Esophagus squamous epithelium (tissue), 5 donors: ENCODE measurements at regions not wholly inside any gene's neighbourhood (a gene's known extent, or its start where the extent isn't known, plus 50 kb on each side); places are given as distances from the start of the nearest gene placed in this dataset.

Source experiments
- DNase-seq: peaks from one replicate; lab custom pipeline; 2025; lab: John Stamatoyannopoulos, UW
- H3K27ac ChIP-seq, 4 donors: fragments of 200-600 bp; sonication (generic); one replicate each; pipeline ENCODE4 v1.5.1; 2016 to 2019; ENCODE audit warnings: mild to moderate bottlenecking in 1 of 4
- H3K27me3 ChIP-seq, 4 donors: fragments of 200-600 bp; sonication (generic); 1 replicate in 3 of 4; 2 replicates in 1 of 4; pipeline versions ENCODE4 v1.5.1 to v1.6.0; 2017 to 2021; ENCODE audit warnings: antibody characterized with exemption in 1 of 4
- H3K36me3 ChIP-seq, 3 donors: fragments of 200-600 bp; sonication (generic); one replicate each; pipeline ENCODE4 v1.5.1; 2016 to 2019
- H3K4me1 ChIP-seq, 3 donors: fragments of 200-600 bp; sonication (generic); one replicate each; pipeline ENCODE4 v1.5.1; 2017 to 2019
- H3K4me3 ChIP-seq, 4 donors: fragments of 200-600 bp; sonication (generic); 1 replicate in 3 of 4; 2 replicates in 1 of 4; pipeline ENCODE4 v1.5.1; 2016 to 2019; ENCODE audit warnings: mild to moderate bottlenecking in 2 of 4, moderate library complexity in 1 of 4
- H3K9me3 ChIP-seq, 3 donors: fragments of 200-600 bp; sonication (generic); one replicate each; pipeline ENCODE4 v1.5.1; 2016 to 2019
- POLR2A ChIP-seq, 4 donors: fragments of 450-650 bp; IDR thresholded peaks; one replicate each; pipeline ENCODE4 v1.6.1; 2017; ENCODE audit warnings: antibody characterized with exemption in 4 of 4, mild to moderate bottlenecking in 4 of 4, moderate library complexity in 3 of 4
- WGBS, 2 donors: methylation state at CpG; one replicate each; pipeline ENCODE4 v1.1.5; 2018; 5-methylcytosine and 5-hydroxymethylcytosine counted together
- intact Hi-C: fragments of 100-400 bp; cut with DNase I; formaldehyde crosslinking; loops from one replicate; pipeline ENCODE4 v1.15.0; 2022
- TF ChIP-seq, protein P1 (sequence below), 6 experiments: fragments of 450-650 bp in 4 of 6; fragments of 200-600 bp in 2 of 6; sonication (generic) in 2 of 6; IDR thresholded peaks; one replicate each; pipeline ENCODE4 v1.5.1; 2016 to 2019; ENCODE audit warnings: antibody characterized with exemption in 6 of 6, mild to moderate bottlenecking in 4 of 6, moderate library complexity in 4 of 6
- donor health status: DM: yes; HTN: yes; CAD: no.

DNA sequence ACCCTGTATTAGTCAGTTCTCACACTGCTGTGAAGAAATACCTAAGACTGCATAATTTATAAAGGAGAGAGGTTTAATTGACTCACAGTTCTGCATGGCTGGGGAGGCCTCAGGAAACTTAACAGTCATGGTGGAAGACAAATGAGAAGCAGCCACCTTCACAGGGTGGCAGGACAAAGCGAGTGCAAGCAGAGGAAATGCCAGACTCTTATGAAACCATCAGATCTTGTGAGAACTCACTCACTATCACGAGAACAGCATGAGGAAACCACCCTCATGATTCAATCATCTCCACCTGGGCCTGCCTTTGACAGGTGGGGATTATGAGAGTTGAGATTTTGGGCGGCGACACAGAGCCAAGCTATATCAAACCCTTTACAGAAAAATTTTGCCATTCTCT lies 722.4 kb downstream of the RAB28 start:
- no peaks in the 10 kb centered on the region for H3K9me3 ChIP-seq
- WGBS, 2 donors: 49 to 56% methylated on average over 4 of the region's 4 CpGs
- intact Hi-C loops: no loop called here
- no peak overlapping the region for H3K4me3 ChIP-seq
- no peak overlapping the region for H3K27ac ChIP-seq
- DNase-seq: no peak
- H3K4me1 ChIP-seq: no peaks in the 10 kb centered on the region
- no peak for TF ChIP-seq POLR2A (IDR thresholded peaks at IDR 0.05)
- TF ChIP-seq, protein P1, sequence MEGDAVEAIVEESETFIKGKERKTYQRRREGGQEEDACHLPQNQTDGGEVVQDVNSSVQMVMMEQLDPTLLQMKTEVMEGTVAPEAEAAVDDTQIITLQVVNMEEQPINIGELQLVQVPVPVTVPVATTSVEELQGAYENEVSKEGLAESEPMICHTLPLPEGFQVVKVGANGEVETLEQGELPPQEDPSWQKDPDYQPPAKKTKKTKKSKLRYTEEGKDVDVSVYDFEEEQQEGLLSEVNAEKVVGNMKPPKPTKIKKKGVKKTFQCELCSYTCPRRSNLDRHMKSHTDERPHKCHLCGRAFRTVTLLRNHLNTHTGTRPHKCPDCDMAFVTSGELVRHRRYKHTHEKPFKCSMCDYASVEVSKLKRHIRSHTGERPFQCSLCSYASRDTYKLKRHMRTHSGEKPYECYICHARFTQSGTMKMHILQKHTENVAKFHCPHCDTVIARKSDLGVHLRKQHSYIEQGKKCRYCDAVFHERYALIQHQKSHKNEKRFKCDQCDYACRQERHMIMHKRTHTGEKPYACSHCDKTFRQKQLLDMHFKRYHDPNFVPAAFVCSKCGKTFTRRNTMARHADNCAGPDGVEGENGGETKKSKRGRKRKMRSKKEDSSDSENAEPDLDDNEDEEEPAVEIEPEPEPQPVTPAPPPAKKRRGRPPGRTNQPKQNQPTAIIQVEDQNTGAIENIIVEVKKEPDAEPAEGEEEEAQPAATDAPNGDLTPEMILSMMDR (IDR thresholded peaks at IDR 0.05): no peak
- H3K27me3 ChIP-seq: no peaks in the 10 kb centered on the region
- H3K36me3 ChIP-seq: no peaks in the 10 kb centered on the region

DNA sequence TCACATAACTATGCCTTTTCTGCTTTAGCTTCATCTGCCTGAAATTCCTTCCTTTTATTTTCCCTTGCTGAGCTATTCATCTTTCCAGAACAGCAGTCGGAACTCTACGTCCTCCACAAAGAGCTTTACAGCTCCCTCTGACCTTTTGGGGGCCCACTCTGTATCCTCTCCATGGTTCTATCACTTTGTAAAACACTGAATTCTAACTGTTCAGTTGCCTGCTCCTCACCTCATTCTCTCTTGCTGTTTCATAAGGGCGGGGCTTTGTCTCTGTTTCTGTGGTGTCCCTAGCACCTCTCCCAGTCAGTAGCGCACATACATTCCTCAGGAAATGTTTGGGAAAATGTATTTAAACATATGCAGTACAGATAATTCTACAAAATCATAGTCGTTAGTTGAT lies 737.0 kb downstream of the RAB28 start:
- WGBS, 2 donors: 59 to 64% methylated on average over 5 of the region's 5 CpGs
- Histone ChIP-seq H3K9me3 (no peaks in the 10 kb centered on the region), H3K27ac (no peak overlapping the region), H3K36me3 (no peaks in the 10 kb centered on the region), H3K4me3 (no peak overlapping the region), H3K4me1 (no peaks in the 10 kb centered on the region), H3K27me3 (no peaks in the 10 kb centered on the region)
- no peak for TF ChIP-seq POLR2A (IDR thresholded peaks at IDR 0.05)
- TF ChIP-seq, protein P1 (IDR thresholded peaks at IDR 0.05): no peak
- intact Hi-C loops: no loop called here
- DNase-seq: no peak

DNA sequence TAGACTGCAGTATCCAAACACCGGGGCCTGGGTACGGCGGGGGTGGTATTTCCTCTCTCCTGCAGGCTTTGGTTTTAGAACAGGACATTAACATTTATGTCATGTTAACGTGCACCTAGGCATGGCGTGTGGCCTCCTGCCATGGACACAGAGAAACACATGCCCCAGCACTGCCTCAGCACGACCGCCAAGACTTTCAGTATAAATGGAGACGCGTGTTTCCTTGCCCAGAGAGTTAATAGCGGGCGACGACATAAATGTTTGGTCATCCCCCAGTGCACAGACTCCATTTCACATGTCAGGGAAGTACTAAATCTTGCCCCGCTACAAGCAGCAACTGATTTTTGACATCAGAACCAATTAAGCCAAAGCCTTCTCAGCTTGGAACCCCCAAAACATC lies 737.9 kb downstream of the RAB28 start:
- Histone ChIP-seq H3K27ac (no peak overlapping the region), H3K27me3 (no peaks in the 10 kb centered on the region), H3K4me3 (no peak overlapping the region), H3K36me3 (no peaks in the 10 kb centered on the region), H3K4me1 (no peaks in the 10 kb centered on the region), H3K9me3 (no peaks in the 10 kb centered on the region)
- DNase-seq: no peak
- intact Hi-C loops: no loop called here
- TF ChIP-seq, protein P1 (IDR thresholded peaks at IDR 0.05): no peak
- TF ChIP-seq POLR2A (IDR thresholded peaks at IDR 0.05): no peak
- 71 to 75% methylated on average over 13 of the region's 13 CpGs for WGBS, 2 donors

DNA sequence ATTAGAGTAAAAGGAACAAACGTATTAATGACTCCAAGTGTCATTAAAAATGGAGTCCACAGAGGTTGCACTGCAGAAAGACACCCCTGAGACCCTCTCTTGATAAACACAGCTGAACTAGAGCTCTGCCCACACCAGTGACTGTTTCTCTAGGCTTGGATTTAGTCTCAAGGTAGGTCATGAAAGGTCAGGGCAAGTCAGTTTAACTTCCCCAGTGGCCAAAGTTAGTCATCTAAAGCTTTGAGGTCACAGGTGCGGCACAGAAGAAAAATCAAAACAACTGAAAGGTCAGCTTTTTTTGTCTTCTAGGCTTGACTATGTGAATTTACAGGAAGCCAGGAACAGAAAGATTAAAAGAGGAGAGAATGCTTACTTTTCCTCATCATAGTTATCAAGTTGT lies 749.6 kb downstream of the RAB28 start:
- intact Hi-C loops: no loop called here
- H3K9me3 ChIP-seq: no peaks in the 10 kb centered on the region
- no peak overlapping the region for H3K4me3 ChIP-seq
- DNase-seq: no peak
- no peaks in the 10 kb centered on the region for H3K36me3 ChIP-seq
- H3K4me1 ChIP-seq: no peaks in the 10 kb centered on the region
- peaks cover 0 to 12% (median 0%) of the 10 kb centered on the region in 4 donors for H3K27me3 ChIP-seq
- H3K27ac ChIP-seq: no peak overlapping the region
- TF ChIP-seq, protein P1 (IDR thresholded peaks at IDR 0.05): no peak
- TF ChIP-seq POLR2A (IDR thresholded peaks at IDR 0.05): no peak
- WGBS, 2 donors: 25% methylated on average over 2 of the region's 2 CpGs

DNA sequence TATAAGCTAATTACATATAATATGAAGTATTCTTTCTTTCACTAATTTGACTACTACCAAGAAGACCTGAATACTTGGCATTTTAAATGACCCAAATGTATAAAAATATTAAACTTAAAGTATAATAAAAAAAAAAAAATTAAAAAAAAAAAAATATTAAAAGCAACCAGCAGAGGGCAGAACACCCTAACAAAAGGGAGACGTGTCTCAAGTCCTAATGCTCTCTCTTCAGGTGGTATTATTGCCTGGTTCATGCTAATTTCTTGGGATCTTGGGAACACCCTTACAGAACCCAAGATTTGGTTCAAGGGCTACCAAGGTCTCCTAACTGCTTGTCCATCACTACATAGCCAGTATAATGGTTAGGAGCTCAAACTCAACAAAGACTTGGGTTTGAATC lies 754.8 kb downstream of the RAB28 start:
- TF ChIP-seq POLR2A (IDR thresholded peaks at IDR 0.05): no peak
- TF ChIP-seq, protein P1 (IDR thresholded peaks at IDR 0.05): peak in 2 of 6 experiments; percentile 27 to 41
- Histone ChIP-seq H3K4me1 (no peaks in the 10 kb centered on the region), H3K36me3 (no peaks in the 10 kb centered on the region), H3K27ac (no peak overlapping the region), H3K9me3 (no peaks in the 10 kb centered on the region), H3K27me3 (peaks cover 0 to 12% (median 0%) of the 10 kb centered on the region in 4 donors), H3K4me3 (no peak overlapping the region)
- WGBS, 2 donors: 0% methylated on average over 1 of the region's 1 CpG
- no peak for DNase-seq
- intact Hi-C loops: no loop called here
